Smooth muscle cell (in vitro differentiated cells): ENCODE measurements at regions not wholly inside any gene's neighbourhood (a gene's known extent, or its start where the extent isn't known, plus 50 kb on each side); places are given as distances from the start of the nearest gene placed in this dataset.

Experiments
- DNase-seq: peaks from one replicate; lab custom pipeline; 2025; ENCODE audit not compliant: unreplicated experiment; lab: John Stamatoyannopoulos, UW
- H2AFZ ChIP-seq: fragments of 200-600 bp; sonication (generic); 2 replicates; pipeline ENCODE4 v1.6.0; 2016; ENCODE audit warnings: antibody characterized with exemption, low read depth, mild to moderate bottlenecking
- H3F3A ChIP-seq: fragments of 200-600 bp; sonication (generic); 2 replicates; pipeline ENCODE4 v1.6.0; 2017; ENCODE audit warnings: antibody characterized with exemption, low read depth
- H3K27ac ChIP-seq: fragments of 200-600 bp; sonication (generic); 2 replicates; pipeline ENCODE4 v1.5.1; 2016; ENCODE audit warnings: low read depth, mild to moderate bottlenecking
- H3K27me3 ChIP-seq: fragments of 200-600 bp; sonication (generic); 2 replicates; pipeline ENCODE4 v1.6.1; 2016; ENCODE audit warnings: low read depth, mild to moderate bottlenecking
- H3K36me3 ChIP-seq: fragments of 200-600 bp; sonication (generic); 2 replicates; pipeline ENCODE4 v1.5.1; 2016; ENCODE audit warnings: low read depth
- H3K4me1 ChIP-seq: fragments of 200-600 bp; sonication (generic); 2 replicates; pipeline ENCODE4 v1.5.1; 2016; ENCODE audit warnings: low read depth
- H3K4me2 ChIP-seq: fragments of 200-600 bp; sonication (generic); 2 replicates; pipeline ENCODE4 v1.6.0; 2016; ENCODE audit warnings: mild to moderate bottlenecking
- H3K4me3 ChIP-seq: fragments of 200-600 bp; sonication (generic); 2 replicates; pipeline ENCODE4 v1.5.1; 2016; ENCODE audit warnings: mild to moderate bottlenecking
- H3K79me2 ChIP-seq: fragments of 200-600 bp; sonication (generic); 2 replicates; pipeline ENCODE4 v1.6.0; 2016; ENCODE audit warnings: low read depth, mild to moderate bottlenecking
- H3K9ac ChIP-seq: fragments of 200-600 bp; sonication (generic); 2 replicates; pipeline ENCODE4 v1.6.0; 2016; ENCODE audit warnings: low read depth
- H3K9me3 ChIP-seq: fragments of 200-600 bp; sonication (generic); replicated peaks from 2 replicates; pipeline ENCODE4 v1.5.1; 2016; ENCODE audit warnings: low read depth
- H4K20me1 ChIP-seq: fragments of 200-600 bp; sonication (generic); 2 replicates; pipeline ENCODE4 v1.6.0; 2016; ENCODE audit warnings: low read depth
- WGBS: methylation state at CpG from one replicate; pipeline ENCODE4 v1.1.7; 2016; ENCODE audit warnings: low lambda C conversion rate; 5-methylcytosine and 5-hydroxymethylcytosine counted together
- TF ChIP-seq, protein P1 (sequence below): fragments of 200-600 bp; sonication (generic); IDR thresholded peaks from 2 replicates; pipeline ENCODE4 v1.5.1; 2017; ENCODE audit warnings: borderline replicate concordance, mild to moderate bottlenecking, antibody characterized with exemption; ENCODE audit not compliant: insufficient read depth, poor library complexity, severe bottlenecking

DNA sequence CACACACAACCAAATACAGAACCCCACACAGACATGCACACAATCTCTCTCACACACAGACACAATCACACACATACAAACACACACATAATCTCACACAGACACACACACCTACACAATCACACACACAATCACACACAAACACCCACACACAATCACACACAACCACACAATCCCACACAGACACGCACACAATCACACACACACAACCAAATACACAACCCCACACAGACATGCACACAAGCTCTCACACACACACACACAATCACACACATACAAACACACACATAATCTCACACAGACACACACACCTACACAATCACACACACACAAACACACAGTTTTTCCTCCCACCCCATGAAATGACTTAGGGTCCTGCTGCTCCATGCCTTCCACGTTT is 160.4 kb upstream of the PFKP start:
- no peak overlapping the region for H3K27ac ChIP-seq
- no peak overlapping the region for H3K9ac ChIP-seq
- no peak for DNase-seq
- no peaks in the 10 kb centered on the region for H3K9me3 ChIP-seq
- H3K4me2 ChIP-seq: no peak overlapping the region
- H3K27me3 ChIP-seq: peaks cover 18% of the 10 kb centered on the region
- no peaks in the 10 kb centered on the region for H3F3A ChIP-seq
- TF ChIP-seq, protein P1, sequence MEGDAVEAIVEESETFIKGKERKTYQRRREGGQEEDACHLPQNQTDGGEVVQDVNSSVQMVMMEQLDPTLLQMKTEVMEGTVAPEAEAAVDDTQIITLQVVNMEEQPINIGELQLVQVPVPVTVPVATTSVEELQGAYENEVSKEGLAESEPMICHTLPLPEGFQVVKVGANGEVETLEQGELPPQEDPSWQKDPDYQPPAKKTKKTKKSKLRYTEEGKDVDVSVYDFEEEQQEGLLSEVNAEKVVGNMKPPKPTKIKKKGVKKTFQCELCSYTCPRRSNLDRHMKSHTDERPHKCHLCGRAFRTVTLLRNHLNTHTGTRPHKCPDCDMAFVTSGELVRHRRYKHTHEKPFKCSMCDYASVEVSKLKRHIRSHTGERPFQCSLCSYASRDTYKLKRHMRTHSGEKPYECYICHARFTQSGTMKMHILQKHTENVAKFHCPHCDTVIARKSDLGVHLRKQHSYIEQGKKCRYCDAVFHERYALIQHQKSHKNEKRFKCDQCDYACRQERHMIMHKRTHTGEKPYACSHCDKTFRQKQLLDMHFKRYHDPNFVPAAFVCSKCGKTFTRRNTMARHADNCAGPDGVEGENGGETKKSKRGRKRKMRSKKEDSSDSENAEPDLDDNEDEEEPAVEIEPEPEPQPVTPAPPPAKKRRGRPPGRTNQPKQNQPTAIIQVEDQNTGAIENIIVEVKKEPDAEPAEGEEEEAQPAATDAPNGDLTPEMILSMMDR: no peak
- no peak overlapping the region for H3K4me3 ChIP-seq
- H4K20me1 ChIP-seq: no peaks in the 10 kb centered on the region
- WGBS: 93% methylated on average over 2 of the region's 2 CpGs
- H3K4me1 ChIP-seq: no peaks in the 10 kb centered on the region
- H2AFZ ChIP-seq: no peak overlapping the region
- no peaks in the 10 kb centered on the region for H3K36me3 ChIP-seq
- no peaks in the 10 kb centered on the region for H3K79me2 ChIP-seq

DNA sequence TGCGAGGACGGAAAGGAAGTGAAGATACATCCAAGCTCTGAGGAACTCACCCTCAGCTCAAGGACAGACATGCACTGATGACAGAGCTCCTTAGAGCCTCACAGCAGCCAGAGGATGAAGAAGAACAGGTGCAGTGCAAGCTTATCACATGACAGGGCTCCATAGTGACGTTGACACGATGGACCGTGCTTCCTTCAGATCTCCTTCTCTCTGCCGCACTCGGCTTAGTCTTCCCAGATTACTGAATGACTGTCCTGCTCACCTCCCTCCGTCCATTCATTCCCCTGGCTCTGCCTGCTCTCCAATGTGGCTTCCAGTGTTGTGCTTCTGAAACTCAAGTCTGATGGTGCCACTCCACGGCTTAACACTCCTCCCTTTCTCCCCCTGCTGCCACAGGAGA is 161.5 kb upstream of the PFKP start:
- no peak for DNase-seq
- H3F3A ChIP-seq: no peaks in the 10 kb centered on the region
- no peaks in the 10 kb centered on the region for H3K9me3 ChIP-seq
- H3K36me3 ChIP-seq: no peaks in the 10 kb centered on the region
- WGBS: 91% methylated on average over 9 of the region's 9 CpGs
- no peak overlapping the region for H2AFZ ChIP-seq
- H3K4me2 ChIP-seq: no peak overlapping the region
- H3K9ac ChIP-seq: no peak overlapping the region
- no peak overlapping the region for H3K4me3 ChIP-seq
- H3K27me3 ChIP-seq: peaks cover 18% of the 10 kb centered on the region
- H3K4me1 ChIP-seq: no peaks in the 10 kb centered on the region
- H3K27ac ChIP-seq: no peak overlapping the region
- no peaks in the 10 kb centered on the region for H4K20me1 ChIP-seq
- TF ChIP-seq, protein P1: no peak
- H3K79me2 ChIP-seq: no peaks in the 10 kb centered on the region

DNA sequence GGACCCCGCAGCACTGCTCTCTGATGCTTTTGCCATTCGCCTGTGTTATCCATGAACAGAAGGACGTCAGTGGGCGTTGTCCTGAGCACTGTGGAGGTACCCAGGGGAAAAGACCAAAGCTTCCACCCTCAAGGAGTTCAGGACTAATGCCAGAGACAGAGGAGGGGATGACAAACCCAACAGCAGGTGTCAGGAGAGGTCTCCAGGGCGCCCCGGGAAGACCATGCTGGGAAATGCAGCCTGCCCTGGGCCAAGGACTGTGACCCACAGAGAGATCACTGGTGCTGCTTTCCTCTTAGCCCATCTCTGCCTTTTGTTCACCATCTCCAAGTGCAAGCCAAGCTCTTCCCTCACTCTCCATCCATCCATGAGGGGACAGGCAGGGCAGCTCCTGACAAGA is 166.8 kb upstream of the PFKP start:
- no peak overlapping the region for H3K4me3 ChIP-seq
- WGBS: 91% methylated on average over 6 of the region's 6 CpGs
- H2AFZ ChIP-seq: no peak overlapping the region
- H3K79me2 ChIP-seq: no peaks in the 10 kb centered on the region
- no peaks in the 10 kb centered on the region for H3K36me3 ChIP-seq
- no peak overlapping the region for H3K27ac ChIP-seq
- H4K20me1 ChIP-seq: no peaks in the 10 kb centered on the region
- TF ChIP-seq, protein P1: no peak
- H3K4me2 ChIP-seq: no peak overlapping the region
- no peak for DNase-seq
- H3K9me3 ChIP-seq: no peaks in the 10 kb centered on the region
- H3F3A ChIP-seq: no peaks in the 10 kb centered on the region
- no peak overlapping the region for H3K9ac ChIP-seq
- no peaks in the 10 kb centered on the region for H3K4me1 ChIP-seq
- peaks cover 18% of the 10 kb centered on the region for H3K27me3 ChIP-seq

DNA sequence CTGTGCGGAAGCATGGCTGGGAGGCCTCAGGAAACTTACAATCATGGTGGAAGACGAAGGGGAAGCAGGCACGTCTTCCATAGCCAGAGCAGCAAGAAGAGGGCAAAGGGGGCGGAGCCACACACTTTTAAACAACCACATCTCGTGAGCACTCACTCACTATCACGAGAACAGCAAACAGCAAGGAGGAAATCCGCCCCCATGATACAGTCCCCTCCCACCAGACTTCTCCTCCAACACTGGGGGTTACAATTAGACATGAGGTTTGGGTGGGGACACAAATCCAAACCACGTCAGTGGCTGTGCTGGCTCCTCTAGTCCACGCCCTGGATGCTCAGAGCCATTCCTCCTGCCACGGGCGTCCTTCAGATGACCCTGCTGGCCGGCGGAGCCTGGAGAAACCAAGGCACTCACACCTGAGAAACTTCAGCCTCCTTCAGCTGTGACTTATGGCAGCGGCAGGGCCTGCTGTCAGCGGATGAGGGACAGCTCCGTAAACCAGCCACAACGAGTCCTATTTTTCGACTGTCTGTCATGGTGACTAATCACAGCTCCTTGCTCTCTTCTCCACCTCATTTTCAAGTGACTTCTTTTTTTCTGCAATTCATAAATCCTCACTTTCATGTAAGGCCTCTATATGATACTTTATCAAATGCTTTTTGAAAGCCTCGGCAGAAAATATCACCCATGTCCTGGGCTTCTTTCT is 167.9 kb upstream of the PFKP start:
- Histone ChIP-seq H3K79me2 (no peaks in the 10 kb centered on the region), H3K27ac (no peak overlapping the region), H3K4me2 (no peak overlapping the region), H3K36me3 (no peaks in the 10 kb centered on the region), H3K27me3 (peaks cover 14% of the 10 kb centered on the region), H3K9ac (no peak overlapping the region), H3K4me1 (no peaks in the 10 kb centered on the region), H3F3A (no peaks in the 10 kb centered on the region), H3K9me3 (no peaks in the 10 kb centered on the region), H3K4me3 (no peak overlapping the region), H2AFZ (no peak overlapping the region), H4K20me1 (no peaks in the 10 kb centered on the region)
- no peak for DNase-seq
- WGBS: 86% methylated on average over 19 of the region's 19 CpGs
- TF ChIP-seq, protein P1: no peak
